ENCODE measurements at regions not wholly inside any gene's neighbourhood (a gene's known extent, or its start where the extent isn't known, plus 50 kb on each side); places are given as distances from the start of the nearest gene placed in this dataset.

DNA sequence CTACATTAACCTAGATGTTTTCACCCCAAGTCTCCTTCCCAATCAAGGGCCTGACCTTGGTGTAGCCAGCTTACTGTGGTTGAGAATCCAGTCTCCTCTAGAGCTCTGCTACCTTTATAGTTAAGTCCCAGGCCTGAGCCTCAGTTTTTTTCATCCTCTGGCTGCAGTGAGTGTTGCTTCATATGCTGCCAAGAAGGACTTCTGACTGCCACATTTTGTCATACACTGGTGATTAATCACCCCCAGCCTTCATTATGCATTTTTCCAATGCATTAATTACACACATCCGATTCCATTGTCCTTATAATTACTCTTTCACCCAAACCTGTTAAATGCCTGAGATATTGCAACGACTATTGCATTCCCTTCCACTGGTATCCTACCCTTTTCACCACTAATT is 66.3 kb upstream of the FGGY start:
- no peak for DNase-seq (ENCODE audit: low read depth in 3 of 3, low spot score in 1 of 3)

DNA sequence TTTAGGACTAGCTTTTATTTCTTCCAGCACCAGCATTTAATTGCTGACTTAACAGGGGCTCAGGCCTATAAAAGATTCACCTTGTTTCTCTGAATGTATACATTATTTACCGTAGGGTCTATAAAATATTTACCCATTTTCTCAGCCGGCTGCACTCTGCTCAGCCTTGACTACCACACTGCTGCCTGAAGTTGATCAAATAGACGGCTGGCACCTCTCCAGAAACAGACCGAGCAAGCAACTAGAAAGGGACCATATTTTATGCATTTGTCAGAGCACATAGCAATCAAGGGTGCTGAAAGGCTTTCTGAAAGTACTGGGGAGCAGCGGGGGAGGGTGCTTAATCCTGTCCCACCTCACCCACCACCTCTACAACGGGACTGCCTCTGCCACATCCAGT is 64.7 kb upstream of the FGGY start:
- DNase-seq (ENCODE audit: low read depth in 3 of 3, low spot score in 1 of 3), result no peak

- no peak for DNase-seq (ENCODE audit: low read depth in 3 of 3, low spot score in 1 of 3)
Observed at GRCh38 chr1:59233444-59233843, 63.5 kb upstream of the FGGY start.

- no peak for DNase-seq (ENCODE audit: low read depth in 3 of 3, low spot score in 1 of 3)
Observed at GRCh38 chr1:59236721-59237545, 60.0 kb upstream of the FGGY start.

- no peak for DNase-seq (ENCODE audit: low read depth in 3 of 3, low spot score in 1 of 3)
Observed at GRCh38 chr1:59237900-59238299, 59.0 kb upstream of the FGGY start.

DNA sequence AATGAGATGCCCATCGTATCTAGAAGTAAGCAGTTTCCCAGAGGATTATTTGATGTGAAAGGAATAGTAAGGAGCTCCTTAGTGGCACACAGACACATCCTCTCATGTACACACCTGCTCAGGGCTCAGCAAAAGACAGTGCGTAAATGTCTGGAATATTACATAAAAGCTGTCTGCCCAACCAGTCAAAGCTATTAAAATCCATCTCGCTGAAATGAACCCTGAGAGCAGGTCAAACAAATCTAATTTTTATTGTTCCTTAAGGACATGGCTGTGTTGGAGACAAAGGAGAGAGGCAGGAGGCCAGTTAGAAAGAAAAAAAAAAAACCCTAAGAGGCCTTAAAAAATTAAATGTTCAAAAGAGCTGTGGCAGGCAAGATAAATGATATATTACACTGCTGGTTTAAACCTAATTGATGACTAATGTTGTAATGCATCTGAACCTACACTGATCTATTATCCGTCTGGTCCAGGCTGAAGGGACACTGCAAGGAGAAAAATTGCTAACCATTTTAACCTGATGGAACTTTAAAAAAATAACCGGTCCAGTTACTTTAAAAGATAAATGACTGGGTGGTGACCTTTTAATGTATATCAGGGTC is 58.5 kb upstream of the FGGY start:
- no peak for DNase-seq (ENCODE audit: low read depth in 3 of 3, low spot score in 1 of 3)

- DNase-seq (ENCODE audit: low read depth in 3 of 3, low spot score in 1 of 3), result no peak
Observed at GRCh38 chr1:59238993-59239392, 57.9 kb upstream of the FGGY start.

DNA sequence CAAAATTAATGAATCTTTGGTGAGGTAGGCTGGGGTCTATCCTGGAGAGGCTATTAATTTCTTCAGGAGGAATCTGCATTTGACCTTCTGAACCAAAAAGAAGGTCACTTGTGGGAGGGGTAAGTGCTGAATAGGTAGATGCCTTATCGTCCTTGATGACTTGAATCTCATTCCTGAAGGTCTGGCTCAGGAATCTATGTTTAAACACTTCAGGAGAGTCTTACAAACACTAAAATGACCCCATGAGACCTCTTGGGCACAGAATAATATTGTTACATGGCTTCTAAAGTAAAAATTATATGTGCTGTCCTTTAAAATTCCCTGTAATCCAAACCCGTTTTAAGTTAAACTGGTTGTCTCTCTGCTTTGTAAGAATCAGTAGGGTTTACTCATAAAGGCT is 55.0 kb upstream of the FGGY start:
- no peak for DNase-seq (ENCODE audit: low read depth in 3 of 3, low spot score in 1 of 3)

GRCh38 chr1:59242370-59242769 is 54.5 kb upstream of the FGGY start:
- DNase-seq (ENCODE audit: low read depth in 3 of 3, low spot score in 1 of 3), result no peak

DNA sequence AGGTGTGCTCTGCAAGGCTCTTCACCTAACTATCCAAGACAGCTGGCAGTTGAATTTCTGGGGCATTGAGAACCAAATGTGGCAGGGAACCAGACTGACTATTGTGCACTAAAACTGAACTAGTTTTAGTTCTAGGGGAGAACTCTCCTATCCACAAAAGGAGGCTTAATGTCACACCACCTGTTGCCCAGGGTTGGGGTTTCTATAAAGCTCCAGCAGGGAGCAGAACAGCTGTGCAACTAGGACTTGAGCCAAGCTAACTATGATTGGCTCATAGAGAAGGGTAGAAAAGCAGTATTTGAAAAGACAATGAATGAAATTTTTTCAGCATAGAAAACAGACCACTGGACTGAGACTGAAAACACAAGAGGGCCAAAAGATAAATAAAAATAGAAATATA is 53.3 kb upstream of the FGGY start:
- DNase-seq (ENCODE audit: low read depth in 3 of 3, low spot score in 1 of 3), result no peak

- no peak for DNase-seq (ENCODE audit: low read depth in 3 of 3, low spot score in 1 of 3)
Observed at GRCh38 chr1:59243978-59244377, 52.9 kb upstream of the FGGY start.

DNA sequence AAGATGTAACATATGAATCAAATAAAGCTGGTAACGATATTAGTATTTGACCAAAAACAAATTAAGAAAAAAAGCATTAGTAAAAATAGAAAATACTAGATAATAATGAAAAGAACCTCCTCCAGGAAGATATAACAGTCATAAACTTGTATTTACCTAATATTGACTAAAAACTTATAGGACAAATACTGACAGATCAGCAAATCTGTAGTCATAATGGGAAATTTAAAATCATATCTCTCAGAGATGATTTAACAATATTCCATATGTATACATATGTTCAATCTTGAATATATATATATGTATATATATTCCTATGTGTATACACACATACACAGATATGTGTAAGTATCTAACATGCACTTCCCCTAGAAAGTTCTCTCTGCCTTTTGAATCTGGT is 52.0 kb upstream of the FGGY start:
- DNase-seq (ENCODE audit: low read depth in 3 of 3, low spot score in 1 of 3), result no peak
